GM21528 (cell line): ENCODE measurements at regions not wholly inside any gene's neighbourhood (a gene's known extent, or its start where the extent isn't known, plus 50 kb on each side); places are given as distances from the start of the nearest gene placed in this dataset.
"Not testable (repeated sequence)": the region's sequence is repeated elsewhere in the genome, so short reads cannot be mapped to it uniquely, and the experiment has no call there.

Source experiments
- ATAC-seq: cut with Tn5 transposase; IDR thresholded peaks from one replicate; pipeline ENCODE4 v1.9.1; 2021; ENCODE audit warnings: mild to moderate bottlenecking, moderate library complexity; ENCODE audit not compliant: unreplicated experiment, low FRiP score

DNA sequence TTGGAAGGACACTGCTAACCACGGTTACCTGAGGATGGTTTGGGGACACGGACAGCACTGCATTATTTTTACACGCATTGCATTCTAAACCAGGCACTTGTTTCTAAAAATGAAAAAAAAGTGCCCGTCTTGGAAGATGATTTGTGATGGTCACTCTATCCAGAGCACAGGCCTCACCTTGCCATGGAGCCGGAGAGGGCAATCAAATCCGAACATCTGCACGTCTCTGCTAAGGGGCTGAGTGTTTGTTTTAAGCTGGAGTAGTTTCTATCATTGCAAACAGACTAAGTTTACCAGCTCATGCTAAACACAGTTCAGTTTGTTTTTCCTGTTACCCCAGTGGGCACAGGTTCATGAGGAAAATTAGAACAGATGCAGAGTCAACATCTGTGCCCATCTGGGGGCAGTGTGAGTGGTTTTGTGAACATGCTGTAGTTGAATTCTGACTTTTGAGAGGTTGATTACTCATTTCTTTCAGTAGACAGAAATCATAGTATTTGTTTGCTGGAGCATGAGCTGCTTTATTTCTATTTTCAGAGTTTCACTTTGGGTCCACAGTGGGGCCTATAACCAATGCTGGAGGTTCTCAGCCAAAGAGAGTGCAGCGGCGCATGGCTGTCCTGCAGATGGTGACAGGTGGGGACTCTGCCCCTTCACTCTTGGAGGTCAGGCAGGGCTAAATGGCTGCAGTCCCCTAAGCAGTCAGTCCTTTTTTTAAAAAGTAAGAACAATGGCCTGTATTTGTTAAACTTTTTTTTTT is 65.4 kb upstream of the ENPP6 start:
- ATAC-seq, result peak; percentile 60

DNA sequence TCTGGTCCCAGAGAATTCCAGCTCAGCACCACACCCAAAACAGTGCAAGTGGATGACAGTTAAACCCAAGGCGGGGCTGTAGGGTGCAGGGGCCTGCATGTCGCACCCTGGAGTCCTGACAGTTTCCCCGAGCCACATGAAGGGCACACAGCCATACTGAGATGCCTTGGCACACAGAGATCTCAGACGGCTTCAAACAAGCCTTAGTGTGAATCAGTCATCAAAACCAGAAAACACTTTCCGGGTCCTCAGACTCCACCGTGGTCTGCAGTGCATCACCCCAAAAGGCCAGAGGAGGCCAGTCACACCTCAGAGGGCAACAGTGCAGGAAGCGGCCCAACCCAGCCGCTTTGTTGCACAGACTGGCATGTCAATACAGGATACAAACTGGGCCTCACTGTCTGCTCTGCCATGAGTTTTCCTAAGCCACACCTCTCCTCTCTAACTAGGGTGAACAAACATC is 64.6 kb upstream of the ENPP6 start:
- ATAC-seq, result no peak

DNA sequence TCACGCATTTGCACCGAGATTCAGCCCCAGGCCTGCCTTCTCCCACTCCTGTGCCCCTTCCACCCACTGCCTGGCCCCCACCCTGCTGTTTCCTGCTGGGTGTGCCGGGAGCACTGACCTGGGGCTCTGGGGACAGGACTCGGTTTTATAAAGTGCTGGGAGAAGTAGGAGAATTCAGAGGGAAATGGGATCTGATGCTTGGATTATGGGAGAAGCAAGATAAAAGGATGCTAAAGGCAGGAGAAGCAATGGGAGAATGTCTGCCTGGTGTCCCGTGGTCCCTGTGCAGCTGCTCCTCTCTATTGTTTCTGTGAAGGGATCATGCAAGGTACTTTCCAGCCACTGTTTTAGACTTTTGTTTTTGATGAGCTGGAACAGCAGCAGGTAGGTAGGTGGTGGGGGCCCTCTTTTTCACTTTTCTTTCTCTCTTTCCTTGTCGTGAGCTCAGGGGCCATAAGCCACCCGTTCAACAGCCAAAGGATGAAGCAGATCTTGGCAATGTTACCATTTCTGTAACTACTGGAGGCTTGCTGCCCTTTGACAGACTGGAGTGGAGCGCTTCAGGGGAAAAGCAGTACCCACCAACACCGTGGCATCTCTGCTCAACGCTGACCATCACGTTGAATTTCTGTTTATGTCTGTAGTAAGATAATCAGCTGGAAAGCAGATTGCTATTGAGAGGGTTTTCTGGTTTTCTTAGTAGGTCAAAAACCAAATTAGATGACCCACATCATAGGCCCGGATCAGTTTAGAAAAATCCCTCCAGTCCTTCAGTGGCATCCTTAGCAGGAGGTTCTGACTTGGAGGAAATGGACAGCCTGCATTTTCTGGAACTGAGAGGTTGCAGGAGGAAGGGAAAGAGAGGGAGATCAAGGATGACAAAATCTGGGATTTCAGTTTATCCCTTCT is 63.8 kb upstream of the ENPP6 start:
- peak; percentile 33 for ATAC-seq

DNA sequence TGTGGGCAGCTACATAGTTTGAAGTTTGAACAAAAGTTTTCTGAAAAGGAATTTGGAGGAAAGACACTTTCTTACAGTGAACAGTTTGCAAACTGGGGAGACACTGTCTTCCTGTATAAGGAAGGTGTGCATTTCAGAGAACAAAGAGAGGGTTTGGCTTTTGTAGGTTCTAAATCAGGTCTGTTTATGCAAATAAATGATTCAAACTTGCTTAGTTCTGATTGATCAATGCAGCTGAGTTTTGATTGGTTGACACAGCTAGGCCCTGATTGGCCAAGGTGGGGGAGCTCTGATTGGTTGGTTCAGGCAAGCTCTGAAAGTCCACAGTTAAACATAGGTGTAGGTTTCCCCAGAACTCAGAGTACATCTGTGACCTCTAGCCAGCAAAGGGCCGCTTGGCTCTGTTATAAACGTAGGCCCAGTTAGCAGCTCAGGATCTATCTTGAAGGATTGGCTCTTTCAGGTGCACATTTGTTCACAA is 63.0 kb upstream of the ENPP6 start:
- ATAC-seq, result peak; percentile 39

DNA sequence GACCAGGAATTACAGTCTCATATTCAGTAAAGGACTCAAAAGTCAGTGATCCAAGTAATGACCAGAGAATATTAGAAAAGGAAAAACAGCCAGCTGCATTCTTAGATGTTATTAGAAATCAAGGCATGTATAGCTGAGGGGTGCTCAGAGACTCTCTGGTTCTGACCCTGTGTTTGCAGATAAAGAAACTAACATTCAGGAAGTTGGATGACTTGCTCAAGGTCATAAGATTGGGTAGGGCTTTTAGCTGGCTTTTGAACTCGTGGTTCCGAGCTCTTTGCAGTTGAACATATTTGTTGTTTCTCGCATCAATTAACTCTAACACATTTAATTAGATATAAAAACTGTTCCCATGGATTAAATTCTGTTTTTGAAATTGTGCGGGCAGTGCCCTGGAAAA is 62.5 kb upstream of the ENPP6 start:
- ATAC-seq, result no peak

DNA sequence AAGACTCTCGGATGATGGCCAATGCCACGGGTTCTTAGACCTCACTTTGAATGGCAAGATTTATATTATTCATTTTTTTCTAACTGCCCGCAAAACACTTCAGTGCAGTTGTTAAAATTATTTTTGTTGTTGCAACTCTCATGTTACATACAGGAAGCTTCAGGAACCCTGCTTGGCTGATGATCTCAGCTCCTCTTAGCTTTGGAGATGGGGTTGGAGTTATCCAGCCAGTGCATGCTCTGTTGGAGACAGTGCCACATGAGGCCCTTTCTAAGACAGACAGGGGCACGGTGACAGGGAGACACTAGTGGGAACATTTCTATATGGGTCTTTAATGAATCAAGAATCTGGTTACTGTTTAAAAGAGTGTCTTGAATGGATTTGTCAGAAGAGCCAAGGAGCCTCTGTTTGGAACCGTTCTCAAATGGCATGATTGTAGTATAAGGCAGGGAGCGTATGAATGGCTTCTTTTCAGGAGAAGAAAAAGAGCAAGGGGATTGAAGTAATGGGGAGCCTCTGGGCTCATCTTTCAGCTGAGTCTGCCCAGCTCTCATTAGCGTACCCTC is 61.9 kb upstream of the ENPP6 start:
- ATAC-seq, result no peak

DNA sequence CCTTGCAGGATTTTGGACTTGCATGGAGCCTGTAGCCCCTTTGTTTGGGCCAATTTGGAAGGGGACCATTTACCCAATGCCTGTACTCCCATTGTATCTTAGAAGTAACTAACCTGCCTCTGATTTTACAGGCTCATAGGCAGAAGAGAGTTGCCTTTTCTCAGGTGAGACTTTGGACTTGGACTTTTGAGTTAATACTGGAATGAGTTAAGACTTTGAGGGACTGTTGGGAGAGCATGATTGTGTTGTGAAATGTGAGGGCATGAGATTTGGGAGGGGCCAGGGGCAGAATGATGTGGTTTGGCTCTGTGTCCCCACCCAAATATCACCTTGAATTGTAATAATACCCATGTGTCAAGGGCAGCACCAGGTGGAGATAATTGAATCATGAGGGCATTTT is 60.1 kb upstream of the ENPP6 start:
- not testable (repeated sequence) for ATAC-seq

DNA sequence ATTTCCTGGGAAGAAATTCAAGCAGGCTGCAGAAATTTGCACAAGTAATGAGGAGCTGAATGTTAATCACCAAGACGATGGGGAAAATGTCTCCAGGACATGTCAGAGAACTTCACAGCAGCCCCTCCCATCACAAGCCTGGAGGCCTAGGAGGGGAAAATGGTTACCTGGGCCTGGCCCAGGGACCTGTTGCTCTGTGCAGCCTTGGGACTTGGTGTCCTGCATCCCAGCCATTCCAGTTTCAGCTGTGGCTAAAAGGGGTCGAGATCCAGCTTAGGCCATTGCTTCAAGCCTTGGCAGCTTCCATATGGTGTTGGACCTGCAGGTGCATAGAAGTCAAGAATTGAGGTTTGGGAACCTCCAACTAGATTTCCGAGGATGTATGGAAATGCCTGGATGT is 59.3 kb upstream of the ENPP6 start:
- not testable (repeated sequence) for ATAC-seq

DNA sequence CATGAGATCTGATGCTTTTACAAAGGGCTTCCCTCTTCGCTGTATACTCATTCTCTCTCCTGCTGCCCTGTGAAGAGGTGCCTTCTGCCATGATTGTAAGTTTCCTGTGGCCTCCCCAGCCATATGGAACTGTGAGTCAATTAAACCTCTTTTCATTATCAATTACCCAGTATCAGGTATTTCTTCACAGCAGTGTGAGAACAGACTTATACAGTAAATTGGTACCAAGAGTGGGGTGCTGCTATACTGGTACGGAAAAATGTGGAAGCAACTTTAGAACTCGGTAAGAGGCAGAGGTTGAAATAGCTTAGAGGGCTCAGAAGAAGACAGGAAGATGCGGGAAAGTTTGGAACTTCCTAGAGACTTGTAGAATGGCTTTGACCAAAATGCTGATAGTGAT is 58.7 kb upstream of the ENPP6 start:
- ATAC-seq, result not testable (repeated sequence)

DNA sequence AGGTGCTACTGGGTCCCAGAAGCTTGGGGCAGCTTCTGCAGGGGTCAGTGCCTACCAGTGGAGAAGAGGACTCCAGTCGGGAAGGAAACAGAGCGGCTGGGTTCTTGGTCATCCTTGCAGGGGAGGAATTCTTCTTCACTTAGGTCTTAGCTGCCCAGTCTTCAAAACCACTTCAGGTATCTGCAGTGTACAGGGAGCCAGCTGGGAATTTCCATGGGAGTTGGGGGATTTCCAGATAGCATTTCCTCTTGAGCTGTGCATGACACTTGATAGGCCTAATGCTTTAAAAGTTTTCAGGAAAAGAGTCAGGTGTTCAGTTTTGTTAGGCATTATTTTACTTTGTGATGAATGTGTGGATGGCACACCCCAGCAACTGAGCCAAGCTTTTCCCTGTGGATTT is 58.1 kb upstream of the ENPP6 start:
- no peak for ATAC-seq

DNA sequence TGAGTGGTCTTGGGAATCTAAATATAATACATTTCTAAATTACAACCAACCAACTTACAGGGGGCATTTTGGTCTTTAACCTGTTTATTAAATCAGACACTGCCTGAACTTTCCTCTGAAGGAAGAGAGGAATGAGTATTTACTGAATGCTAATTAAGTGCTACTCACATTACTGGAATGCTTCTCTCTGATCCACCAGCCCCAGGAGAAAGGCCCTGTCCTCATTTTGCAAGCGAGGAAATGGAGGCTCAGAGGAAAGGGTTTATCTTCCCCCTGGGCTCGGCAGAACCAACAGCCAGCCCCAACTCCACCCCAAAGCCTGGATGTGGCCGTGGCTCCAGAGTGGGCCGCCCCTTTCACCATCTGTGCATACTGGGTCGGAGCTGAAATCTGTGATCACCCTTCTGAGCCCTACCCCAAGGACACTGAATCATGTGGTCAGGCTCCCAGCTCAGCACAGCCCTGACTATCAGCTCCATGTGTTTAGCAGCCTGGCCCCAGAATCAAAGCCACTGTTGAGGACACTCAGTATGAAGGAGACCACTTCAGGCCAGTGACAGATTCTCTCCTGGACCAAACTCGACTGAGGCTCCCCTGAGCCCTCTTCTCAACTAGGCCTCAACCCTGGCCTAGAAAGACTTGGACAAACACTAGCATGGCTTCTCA is 56.7 kb upstream of the ENPP6 start:
- ATAC-seq, result no peak

DNA sequence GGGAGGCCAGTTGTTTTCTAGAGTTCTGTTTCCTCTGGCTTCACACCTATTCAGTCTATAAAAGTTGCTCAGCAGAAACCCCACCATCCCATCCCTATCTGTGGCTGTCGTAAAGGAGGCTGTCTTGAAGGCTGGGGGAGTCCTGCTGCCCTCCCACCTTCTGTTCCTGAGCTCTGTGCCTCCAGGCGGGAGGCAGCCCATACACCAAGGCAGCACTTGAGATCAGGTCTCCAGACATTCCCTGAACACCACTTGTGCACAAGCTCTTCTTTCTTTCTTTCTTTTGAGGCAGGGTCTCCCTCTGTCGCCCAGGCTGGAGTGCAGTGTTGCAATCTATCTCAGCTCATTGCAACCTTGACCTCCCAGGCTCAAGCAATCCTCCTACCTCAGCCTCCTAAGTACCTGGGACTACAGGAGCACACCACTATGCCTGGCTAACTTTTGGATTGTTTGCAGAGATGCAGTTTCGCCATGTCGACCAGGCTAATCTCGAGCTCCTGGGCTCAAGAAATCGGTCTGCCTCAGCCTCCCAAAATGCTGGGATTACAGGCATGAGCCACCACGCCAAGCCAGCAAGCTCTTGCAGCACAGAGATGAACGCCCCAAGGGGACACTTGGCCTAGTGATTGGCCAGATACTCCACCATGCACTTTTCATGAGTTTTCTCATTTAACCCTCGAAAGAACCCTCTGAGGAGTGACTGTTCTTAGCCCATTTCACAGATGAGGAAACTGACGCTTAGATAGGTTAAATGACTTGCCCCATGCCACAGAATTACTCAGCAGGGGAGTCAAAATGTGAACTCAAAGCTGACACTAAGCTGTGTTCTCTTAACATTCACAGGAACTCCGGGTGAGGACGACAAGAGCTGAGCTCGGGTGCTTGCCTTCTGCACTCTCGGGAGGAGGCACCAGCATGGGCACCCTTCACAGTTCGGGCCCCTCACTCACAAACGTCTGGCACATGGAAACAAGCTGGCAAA is 55.8 kb upstream of the ENPP6 start:
- no peak for ATAC-seq

DNA sequence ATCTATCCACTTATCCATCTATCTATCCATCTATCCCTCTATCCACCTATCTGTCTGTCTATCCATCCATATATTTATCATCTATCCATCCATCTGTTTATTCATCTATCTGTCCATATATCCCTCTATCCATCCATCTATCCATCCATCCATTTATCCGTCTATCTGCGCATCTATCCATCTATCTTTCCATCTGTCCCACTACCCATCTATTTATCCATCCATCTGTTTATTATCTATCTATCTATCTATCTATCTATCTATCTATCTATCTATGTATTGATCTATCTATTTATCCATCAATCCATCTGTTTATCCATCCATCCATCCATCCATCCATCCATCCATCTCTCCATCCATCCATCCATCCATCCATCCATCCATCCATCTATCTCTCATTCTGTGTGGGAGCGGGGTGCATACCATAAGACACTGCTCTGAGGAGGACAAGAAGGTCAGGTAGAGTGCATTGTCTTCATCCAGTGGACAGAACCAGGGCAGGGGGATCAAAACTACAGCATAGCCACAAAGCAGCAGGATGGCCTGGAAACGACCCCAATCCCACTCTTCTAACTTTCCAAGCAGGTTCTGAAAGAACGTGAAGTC is 53.2 kb upstream of the ENPP6 start:
- no peak for ATAC-seq

DNA sequence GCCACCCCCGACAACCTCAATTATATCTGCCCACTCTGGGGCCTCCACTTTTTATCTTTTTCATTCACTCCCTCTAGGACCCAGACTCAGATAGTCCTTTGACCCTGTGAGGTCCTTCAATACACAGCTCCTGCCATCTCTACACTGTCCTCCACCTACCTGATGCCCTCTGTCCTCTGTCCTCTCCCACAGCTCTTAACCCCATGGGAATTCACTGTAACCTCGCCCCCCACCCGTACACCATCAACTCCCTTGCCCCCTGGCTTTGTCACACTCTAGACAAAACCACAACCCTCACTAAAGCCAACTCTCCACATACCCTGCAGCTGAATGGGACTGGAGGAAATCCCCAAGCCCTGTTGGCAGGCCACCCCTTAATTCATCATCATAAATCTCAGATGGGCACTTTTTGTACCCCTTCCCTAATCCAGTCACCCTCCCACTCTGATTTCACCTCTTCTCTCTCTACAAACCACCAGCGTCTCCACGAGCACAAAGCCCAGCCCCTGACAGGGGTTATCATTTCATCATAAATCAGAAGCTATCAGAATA is 52.3 kb upstream of the ENPP6 start:
- no peak for ATAC-seq

DNA sequence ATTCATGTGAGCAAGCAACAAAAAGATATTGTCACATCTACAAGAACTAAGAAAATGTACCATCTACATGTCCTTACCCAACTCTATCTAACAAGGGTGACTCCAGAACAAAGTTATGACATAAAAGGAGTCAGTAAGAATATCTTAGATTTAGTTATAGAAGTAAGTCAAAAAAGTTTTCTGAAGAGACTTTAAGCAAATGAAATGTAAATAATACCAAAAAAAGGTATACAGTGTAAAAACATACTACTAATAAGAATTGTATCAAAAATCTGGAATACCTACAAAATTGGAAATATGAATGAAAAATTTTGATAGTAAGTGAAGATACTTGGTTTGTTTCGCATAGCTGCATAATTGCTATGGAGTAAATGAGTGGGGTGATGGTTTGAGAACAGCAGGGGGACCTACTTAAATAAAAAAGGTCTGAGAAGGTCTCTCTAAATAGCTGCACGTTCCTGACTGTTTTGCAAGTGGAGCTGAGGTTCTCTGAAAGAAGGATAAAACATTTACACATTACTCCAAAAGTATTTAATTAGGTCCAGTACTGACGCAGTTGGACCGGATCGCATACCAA is 51.0 kb upstream of the ENPP6 start:
- no peak for ATAC-seq

DNA sequence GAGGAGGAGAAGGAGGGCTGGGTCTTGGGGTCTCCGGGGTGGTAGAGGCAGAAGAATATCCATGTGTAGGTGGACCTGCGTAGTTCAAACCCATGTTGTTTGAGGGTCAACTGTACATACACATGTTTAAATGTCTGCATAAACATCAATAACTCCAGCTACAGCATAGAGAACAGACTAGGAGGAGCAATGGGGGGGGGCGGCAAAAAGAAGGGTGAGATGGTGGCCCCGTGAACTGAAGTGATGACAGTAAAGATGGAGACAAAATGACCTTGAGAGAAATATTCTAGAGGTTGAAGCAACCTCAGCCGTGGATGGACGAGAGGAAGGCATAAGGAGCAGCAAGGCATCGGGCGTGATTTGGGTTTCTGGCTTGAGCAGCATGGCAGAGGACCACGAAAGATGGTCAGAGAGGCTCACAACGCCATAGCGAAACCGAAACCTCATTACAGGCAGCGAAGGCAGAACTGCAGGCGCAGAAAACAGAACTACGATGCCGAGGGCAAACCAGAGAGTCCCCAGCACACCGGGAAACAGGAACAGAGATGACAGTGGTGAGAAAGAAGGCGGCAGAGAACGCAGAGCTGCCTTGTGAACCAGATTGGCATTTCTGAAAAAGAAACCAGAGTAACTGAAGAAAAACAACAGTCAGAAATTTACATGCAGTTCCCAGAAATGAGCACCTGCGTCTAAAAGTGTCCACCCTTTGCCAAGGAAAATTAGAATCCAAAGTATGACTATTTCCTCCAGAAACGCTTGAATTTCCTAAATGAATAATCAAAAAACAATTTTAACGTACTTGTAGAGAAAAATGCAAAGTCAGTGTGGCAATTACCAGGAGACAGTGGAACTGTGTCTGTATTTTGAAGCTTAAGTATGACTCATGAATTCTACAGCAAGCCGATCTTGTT is 50.3 kb upstream of the ENPP6 start:
- ATAC-seq, result peak; percentile 78
